ENCODE measurements at regions not wholly inside any gene's neighbourhood (a gene's known extent, or its start where the extent isn't known, plus 50 kb on each side); places are given as distances from the start of the nearest gene placed in this dataset.
"Not testable (repeated sequence)": the region's sequence is repeated elsewhere in the genome, so short reads cannot be mapped to it uniquely, and the experiment has no call there.

GRCh38 chr11:89658767-89659166 lies 51.3 kb upstream of the TRIM77 start:
- H3K4me3 ChIP-seq (ENCODE audit: low read length); H2BK5ac ChIP-seq (ENCODE audit: low read length); H2AK5ac ChIP-seq (ENCODE audit: low read length); H3K79me1 ChIP-seq (ENCODE audit: low read length); H3K4ac ChIP-seq (ENCODE audit: low read depth, low read length); H3K18ac ChIP-seq (ENCODE audit: low read length); H4K5ac ChIP-seq (ENCODE audit: low read length); DNase-seq; H2BK120ac ChIP-seq (ENCODE audit: low read depth, low read length); H3K36me3 ChIP-seq (ENCODE audit: control insufficient read depth, insufficient read depth, low read length); H3K9ac ChIP-seq (ENCODE audit: low read length); H3K4me1 ChIP-seq (ENCODE audit: control insufficient read depth, low read depth, low read length); H3K79me2 ChIP-seq (ENCODE audit: control insufficient read depth, insufficient read depth, low read length); H3K56ac ChIP-seq (ENCODE audit: low read length); H3K27me3 ChIP-seq (ENCODE audit: insufficient read depth, low read length, poor library complexity); H3K4me2 ChIP-seq (ENCODE audit: low read length); H2BK15ac ChIP-seq (replicated peaks; ENCODE audit: low read depth); H3K23ac ChIP-seq (ENCODE audit: low read length); H3K27ac ChIP-seq (ENCODE audit: low read depth, low read length); H4K8ac ChIP-seq (ENCODE audit: low read depth, low read length): not testable (repeated sequence)

DNA sequence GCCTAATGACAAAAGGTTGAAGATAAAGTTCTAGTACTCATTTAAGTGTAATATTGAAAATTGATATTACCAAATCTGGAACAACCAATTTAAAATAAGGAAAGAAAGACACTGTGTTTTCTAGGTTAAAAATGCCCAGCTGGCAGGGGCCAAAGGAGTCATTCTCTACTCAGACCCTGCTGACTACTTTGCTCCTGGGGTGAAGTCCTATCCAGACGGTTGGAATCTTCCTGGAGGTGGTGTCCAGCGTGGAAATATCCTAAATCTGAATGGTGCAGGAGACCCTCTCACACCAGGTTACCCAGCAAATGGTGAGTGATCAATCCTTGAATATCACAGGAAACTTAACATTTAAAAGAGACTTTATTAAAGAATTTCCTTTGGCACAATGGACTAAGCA lies 50.7 kb upstream of the TRIM77 start:
- not testable (repeated sequence) for H2BK120ac ChIP-seq (ENCODE audit: low read depth, low read length); H3K56ac ChIP-seq (ENCODE audit: low read length); H2AK5ac ChIP-seq (ENCODE audit: low read length); H3K4me1 ChIP-seq (ENCODE audit: control insufficient read depth, low read depth, low read length); H3K4me3 ChIP-seq (ENCODE audit: low read length); H2BK5ac ChIP-seq (ENCODE audit: low read length); H3K27me3 ChIP-seq (ENCODE audit: insufficient read depth, low read length, poor library complexity); DNase-seq; H3K36me3 ChIP-seq (ENCODE audit: control insufficient read depth, insufficient read depth, low read length); H4K5ac ChIP-seq (ENCODE audit: low read length); H3K4me2 ChIP-seq (ENCODE audit: low read length); H4K8ac ChIP-seq (ENCODE audit: low read depth, low read length); H2BK15ac ChIP-seq (replicated peaks; ENCODE audit: low read depth); H3K23ac ChIP-seq (ENCODE audit: low read length); H3K79me1 ChIP-seq (ENCODE audit: low read length); H3K9ac ChIP-seq (ENCODE audit: low read length); H3K4ac ChIP-seq (ENCODE audit: low read depth, low read length); H3K27ac ChIP-seq (ENCODE audit: low read depth, low read length); H3K18ac ChIP-seq (ENCODE audit: low read length); H3K79me2 ChIP-seq (ENCODE audit: control insufficient read depth, insufficient read depth, low read length)
- WGBS (ENCODE audit: extremely low coverage, insufficient coverage, low lambda C conversion rate), result no CpG with 5 or more reads among the region's 2 CpGs

GRCh38 chr11:89660234-89660633 lies 49.9 kb upstream of the TRIM77 start:
- H3K36me3 ChIP-seq (ENCODE audit: control insufficient read depth, insufficient read depth, low read length), result no peaks in the 10 kb centered on the region
- H3K4me1 ChIP-seq (ENCODE audit: control insufficient read depth, low read depth, low read length), result no peaks in the 10 kb centered on the region
- H4K8ac ChIP-seq (ENCODE audit: low read depth, low read length), result no peak overlapping the region
- H3K4me3 ChIP-seq (ENCODE audit: low read length), result no peak overlapping the region
- DNase-seq, result peak; percentile 39
- H3K4me2 ChIP-seq (ENCODE audit: low read length), result no peak overlapping the region
- H2BK15ac ChIP-seq (replicated peaks; ENCODE audit: low read depth), result no peak overlapping the region
- H3K56ac ChIP-seq (ENCODE audit: low read length), result no peak overlapping the region
- H3K79me2 ChIP-seq (ENCODE audit: control insufficient read depth, insufficient read depth, low read length), result no peaks in the 10 kb centered on the region
- no peak overlapping the region for H3K9ac ChIP-seq (ENCODE audit: low read length)
- no peak overlapping the region for H2AK5ac ChIP-seq (ENCODE audit: low read length)
- no peak overlapping the region for H3K4ac ChIP-seq (ENCODE audit: low read depth, low read length)
- H3K23ac ChIP-seq (ENCODE audit: low read length), result no peak overlapping the region
- H4K5ac ChIP-seq (ENCODE audit: low read length), result no peak overlapping the region
- no peak overlapping the region for H2BK5ac ChIP-seq (ENCODE audit: low read length)
- no peaks in the 10 kb centered on the region for H3K79me1 ChIP-seq (ENCODE audit: low read length)
- H2BK120ac ChIP-seq (ENCODE audit: low read depth, low read length), result no peak overlapping the region
- H3K18ac ChIP-seq (ENCODE audit: low read length), result no peak overlapping the region
- no peaks in the 10 kb centered on the region for H3K27me3 ChIP-seq (ENCODE audit: insufficient read depth, low read length, poor library complexity)
- no peak overlapping the region for H3K27ac ChIP-seq (ENCODE audit: low read depth, low read length)
